ENCODE measurements at regions not wholly inside any gene's neighbourhood (a gene's known extent, or its start where the extent isn't known, plus 50 kb on each side); places are given as distances from the start of the nearest gene placed in this dataset.
"Not testable (repeated sequence)": the region's sequence is repeated elsewhere in the genome, so short reads cannot be mapped to it uniquely, and the experiment has no call there.

GRCh38 chr7:81053623-81054022, 134.8 kb upstream of the SEMA3C start:
- DNase-seq, result no peak
- peaks cover 45% of the 10 kb centered on the region for H3K9me3 Mint-ChIP-seq
- H3K27ac Mint-ChIP-seq, result no peak overlapping the region
- H3K27me3 Mint-ChIP-seq (ENCODE audit: low read depth, poor library complexity), result peaks cover 2% of the 10 kb centered on the region
- H3K36me3 Mint-ChIP-seq (ENCODE audit: low read depth), result peaks cover 19% of the 10 kb centered on the region
- no peak for TF ChIP-seq CTCF (IDR thresholded peaks at IDR 0.05)
- no peak overlapping the region for H3K4me3 Mint-ChIP-seq
- peaks cover 9% of the 10 kb centered on the region for H3K4me1 Mint-ChIP-seq

GRCh38 chr7:81051811-81052413, 133.1 kb upstream of the SEMA3C start:
- Mint-ChIP-seq H3K4me3 (no peak overlapping the region), H3K36me3 (ENCODE audit: low read depth) (peaks cover 26% of the 10 kb centered on the region), H3K4me1 (peaks cover 9% of the 10 kb centered on the region), H3K27me3 (ENCODE audit: low read depth, poor library complexity) (peaks cover 2% of the 10 kb centered on the region), H3K27ac (no peak overlapping the region), H3K9me3 (peaks cover 55% of the 10 kb centered on the region)
- DNase-seq, result no peak
- TF ChIP-seq CTCF (IDR thresholded peaks at IDR 0.05), result no peak

GRCh38 chr7:81045491-81046030, 126.7 kb upstream of the SEMA3C start:
- TF ChIP-seq CTCF (IDR thresholded peaks at IDR 0.05), result no peak
- H3K27ac Mint-ChIP-seq, result peak overlapping the region; percentile 38
- no peak for DNase-seq
- peaks cover 47% of the 10 kb centered on the region for H3K36me3 Mint-ChIP-seq (ENCODE audit: low read depth)
- peaks cover 4% of the 10 kb centered on the region for H3K4me1 Mint-ChIP-seq
- no peaks in the 10 kb centered on the region for H3K27me3 Mint-ChIP-seq (ENCODE audit: low read depth, poor library complexity)
- H3K4me3 Mint-ChIP-seq, result no peak overlapping the region
- H3K9me3 Mint-ChIP-seq, result peaks cover 75% of the 10 kb centered on the region

GRCh38 chr7:81042646-81043045, 123.8 kb upstream of the SEMA3C start:
- peaks cover 32% of the 10 kb centered on the region for H3K36me3 Mint-ChIP-seq (ENCODE audit: low read depth)
- not testable (repeated sequence) for DNase-seq; H3K27ac Mint-ChIP-seq; H3K27me3 Mint-ChIP-seq (ENCODE audit: low read depth, poor library complexity); H3K4me3 Mint-ChIP-seq; H3K4me1 Mint-ChIP-seq
- peaks cover 55% of the 10 kb centered on the region for H3K9me3 Mint-ChIP-seq

- Mint-ChIP-seq H3K27me3 (ENCODE audit: low read depth, poor library complexity) (no peaks in the 10 kb centered on the region), H3K4me1 (peaks cover 10% of the 10 kb centered on the region), H3K9me3 (peaks cover 33% of the 10 kb centered on the region), H3K4me3 (no peak overlapping the region), H3K27ac (no peak overlapping the region), H3K36me3 (ENCODE audit: low read depth) (peaks cover 16% of the 10 kb centered on the region)
- no peak for TF ChIP-seq CTCF (IDR thresholded peaks at IDR 0.05)
- DNase-seq, result no peak
These were observed 121.6 kb upstream of the SEMA3C start for GRCh38 chr7:81040496-81040895.

GRCh38 chr7:81036871-81037270, 118.0 kb upstream of the SEMA3C start:
- Mint-ChIP-seq H3K36me3 (ENCODE audit: low read depth) (no peaks in the 10 kb centered on the region), H3K27me3 (ENCODE audit: low read depth, poor library complexity) (no peaks in the 10 kb centered on the region), H3K4me3 (no peak overlapping the region), H3K9me3 (peaks cover 14% of the 10 kb centered on the region), H3K4me1 (peaks cover 14% of the 10 kb centered on the region), H3K27ac (no peak overlapping the region)
- DNase-seq, result no peak
- no peak for TF ChIP-seq CTCF (IDR thresholded peaks at IDR 0.05)

Data from nephron progenitor cell (in vitro differentiated cells).